GM19240 (cell line): ENCODE measurements at regions not wholly inside any gene's neighbourhood (a gene's known extent, or its start where the extent isn't known, plus 50 kb on each side); places are given as distances from the start of the nearest gene placed in this dataset.
"Not testable (repeated sequence)": the region's sequence is repeated elsewhere in the genome, so short reads cannot be mapped to it uniquely, and the experiment has no call there.

ENCODE experiments used
- DNase-seq: peaks from one replicate; pipeline ENCODE4 v3.0.0; 2011; ENCODE audit warnings: low spot score; ENCODE audit not compliant: insufficient read length

- no peak for DNase-seq
Observed at GRCh38 chr11:19627566-19627965, 85.1 kb upstream of the NAV2 start.

- DNase-seq = no peak
Observed at GRCh38 chr11:19625438-19625837, 87.2 kb upstream of the NAV2 start.

GRCh38 chr11:19617696-19618523, 94.7 kb upstream of the NAV2 start:
- no peak for DNase-seq

GRCh38 chr11:19615341-19616183, 97.1 kb upstream of the NAV2 start:
- no peak for DNase-seq

GRCh38 chr11:19614370-19614940, 98.2 kb upstream of the NAV2 start:
- DNase-seq = no peak

GRCh38 chr11:19612025-19612424, 100.6 kb upstream of the NAV2 start:
- not testable (repeated sequence) for DNase-seq

GRCh38 chr11:19607656-19608360, 104.8 kb upstream of the NAV2 start:
- no peak for DNase-seq

GRCh38 chr11:19606856-19607655, 105.6 kb upstream of the NAV2 start:
- no peak for DNase-seq

GRCh38 chr11:19605520-19606371, 106.9 kb upstream of the NAV2 start:
- no peak for DNase-seq

- DNase-seq = no peak
Observed at GRCh38 chr11:19604679-19605375, 107.8 kb upstream of the NAV2 start.

GRCh38 chr11:19603771-19604170, 108.9 kb upstream of the NAV2 start:
- DNase-seq = no peak

GRCh38 chr11:19602891-19603290, 109.7 kb upstream of the NAV2 start:
- no peak for DNase-seq

GRCh38 chr11:19602406-19602805, 110.2 kb upstream of the NAV2 start:
- no peak for DNase-seq

GRCh38 chr11:19601235-19601634, 111.4 kb upstream of the NAV2 start:
- DNase-seq = no peak

- DNase-seq = no peak
Observed at GRCh38 chr11:19599681-19600080, 113.0 kb upstream of the NAV2 start.

GRCh38 chr11:19598876-19599486, 113.7 kb upstream of the NAV2 start:
- no peak for DNase-seq

GRCh38 chr11:19598456-19598855, 114.2 kb upstream of the NAV2 start:
- DNase-seq = no peak

GRCh38 chr11:19597876-19598275, 114.8 kb upstream of the NAV2 start:
- DNase-seq = no peak

GRCh38 chr11:19597206-19597605, 115.4 kb upstream of the NAV2 start:
- no peak for DNase-seq
